OCI-LY7 (cell line): ENCODE measurements at regions not wholly inside any gene's neighbourhood (a gene's known extent, or its start where the extent isn't known, plus 50 kb on each side); places are given as distances from the start of the nearest gene placed in this dataset.
"Not testable (repeated sequence)": the region's sequence is repeated elsewhere in the genome, so short reads cannot be mapped to it uniquely, and the experiment has no call there.

Source experiments
- BruUV-seq: library from RNA; stranded (reverse); fragments of 400-500 nt; replicated peaks from 2 replicates; lab custom pipeline; 2021; lab: Mats Ljungman, UMichigan
- CTCF ChIA-PET: fragments of 300-600 bp; sonication (Branson Sonifier 250); formaldehyde crosslinking; loops from one replicate; lab custom pipeline; 2022; ENCODE audit warnings: antibody characterized with exemption; ENCODE audit not compliant: unreplicated experiment; lab: Charles Lee
- POLR2A ChIA-PET: fragments of 300-600 bp; sonication (Branson Sonifier 250); formaldehyde crosslinking; loops from one replicate; lab custom pipeline; 2022; ENCODE audit warnings: antibody characterized with exemption; lab: Charles Lee
- DNase-seq: peaks from one replicate; pipeline ENCODE4 v3.0.0-alpha.2; 2015; ENCODE audit warnings: low spot score
- H2AFZ ChIP-seq: fragments of 200-600 bp; sonication (generic), shearing (Covaris generic); 2 replicates; pipeline ENCODE4 v1.6.1; 2014; ENCODE audit warnings: mild to moderate bottlenecking, antibody characterized with exemption, low read length, moderate library complexity
- H3K27ac ChIP-seq: fragments of 200-600 bp; sonication (generic); 2 replicates; pipeline ENCODE4 v1.5.1; 2014; ENCODE audit warnings: mixed run types, low read depth, mild to moderate bottlenecking, moderate library complexity, low read length, inconsistent platforms; ENCODE audit not compliant: poor library complexity, severe bottlenecking
- H3K36me3 ChIP-seq: fragments of 200-600 bp; sonication (generic); 2 replicates; pipeline ENCODE4 v1.6.1; 2014; ENCODE audit warnings: mild to moderate bottlenecking, antibody characterized with exemption, low read length, moderate library complexity, mixed read lengths; ENCODE audit not compliant: insufficient read depth
- H3K4me1 ChIP-seq: fragments of 200-600 bp; sonication (generic); 2 replicates; pipeline ENCODE4 v1.5.1; 2014; ENCODE audit warnings: mild to moderate bottlenecking, low read length; ENCODE audit not compliant: insufficient read depth, poor library complexity, severe bottlenecking
- H3K4me2 ChIP-seq: fragments of 200-600 bp; sonication (generic); 2 replicates; pipeline ENCODE4 v1.6.1; 2014; ENCODE audit warnings: mild to moderate bottlenecking, low read length
- H3K4me3 ChIP-seq: fragments of 200-600 bp; sonication (generic); 2 replicates; pipeline ENCODE4 v1.5.1; 2014; ENCODE audit warnings: mild to moderate bottlenecking, low read depth, low read length; ENCODE audit not compliant: poor library complexity, severe bottlenecking
- H3K79me2 ChIP-seq: fragments of 200-600 bp; sonication (generic); 2 replicates; pipeline ENCODE4 v1.6.1; 2016; ENCODE audit warnings: low read depth, mild to moderate bottlenecking, low read length, moderate library complexity, mixed read lengths; ENCODE audit not compliant: insufficient read depth
- H3K9me2 ChIP-seq: fragments of 200-600 bp; sonication (generic); 2 replicates; pipeline ENCODE4 v1.6.1; 2016; ENCODE audit warnings: mild to moderate bottlenecking, low read length, mixed read lengths; ENCODE audit not compliant: insufficient read depth
- H3K9me3 ChIP-seq: fragments of 200-600 bp; sonication (generic); 2 replicates; pipeline ENCODE4 v1.6.1; 2014; ENCODE audit warnings: mild to moderate bottlenecking, mixed run types, low read length, mixed read lengths
- H4K20me1 ChIP-seq: fragments of 200-600 bp; sonication (generic); 2 replicates; pipeline ENCODE4 v1.6.1; 2014; ENCODE audit warnings: mild to moderate bottlenecking, antibody characterized with exemption, low read length, moderate library complexity, mixed read lengths; ENCODE audit not compliant: insufficient read depth
- CTCF ChIP-seq: fragments of 200-600 bp; sonication (generic); conservative IDR thresholded peaks from 2 replicates; pipeline ENCODE4 v1.5.1; 2014; ENCODE audit warnings: mild to moderate bottlenecking, antibody characterized with exemption, low read length, moderate library complexity, mixed read lengths
- EZH2phosphoT487 ChIP-seq: fragments of 200-600 bp; sonication (generic); IDR thresholded peaks from 2 replicates; pipeline ENCODE4 v1.6.1; 2018; ENCODE audit warnings: low read depth, borderline replicate concordance, mild to moderate bottlenecking, mixed run types, antibody characterized with exemption, low read length, moderate library complexity, mixed read lengths
- intact Hi-C: fragments of 100-400 bp; cut with micrococcal nuclease; formaldehyde crosslinking; loops from one replicate; pipeline ENCODE4 v1.10.0; 2022; ENCODE audit not compliant: unreplicated experiment

GRCh38 chr13:76667551-76667950, 218.7 kb downstream of the KCTD12 start:
- no peaks in the 10 kb centered on the region for H4K20me1 ChIP-seq
- H3K9me3 ChIP-seq = no peaks in the 10 kb centered on the region
- no peak overlapping the region for H2AFZ ChIP-seq
- no peak overlapping the region for H3K27ac ChIP-seq
- BruUV-seq = no TSS peak
- no peaks in the 10 kb centered on the region for H3K9me2 ChIP-seq
- intact Hi-C loops = no loop called here
- CTCF ChIA-PET = no interaction called here
- no peaks in the 10 kb centered on the region for H3K4me1 ChIP-seq
- no peak for DNase-seq
- POLR2A ChIA-PET = no interaction called here
- H3K79me2 ChIP-seq = no peaks in the 10 kb centered on the region
- no peaks in the 10 kb centered on the region for H3K36me3 ChIP-seq
- no peak overlapping the region for H3K4me3 ChIP-seq
- H3K4me2 ChIP-seq = no peak overlapping the region
- no peak for TF ChIP-seq EZH2phosphoT487
- TF ChIP-seq CTCF = no peak

- TF ChIP-seq EZH2phosphoT487 (no peak), CTCF (no peak)
- H3K4me3 ChIP-seq = no peak overlapping the region
- no peaks in the 10 kb centered on the region for H3K4me1 ChIP-seq
- H3K9me2 ChIP-seq = no peaks in the 10 kb centered on the region
- no peak overlapping the region for H2AFZ ChIP-seq
- no peaks in the 10 kb centered on the region for H3K79me2 ChIP-seq
- no peak overlapping the region for H3K27ac ChIP-seq
- no peak overlapping the region for H3K4me2 ChIP-seq
- no TSS peak for BruUV-seq
- H4K20me1 ChIP-seq = no peaks in the 10 kb centered on the region
- ChIA-PET CTCF (no interaction called here), POLR2A (interaction anchor here (0.8 to 1.3 kb wide), 3 partner anchors 12 to 338 kb away, joined by 3 read pairs; no protein-coding TSS in a partner anchor)
- intact Hi-C loops = no loop called here
- no peaks in the 10 kb centered on the region for H3K9me3 ChIP-seq
- no peaks in the 10 kb centered on the region for H3K36me3 ChIP-seq
- no peak for DNase-seq
Observed at GRCh38 chr13:76663592-76664335, 222.4 kb downstream of the KCTD12 start.

- intact Hi-C loops, CTCF ChIA-PET: not testable (repeated sequence)
Observed at GRCh38 chr13:76659074-76659473, 227.1 kb downstream of the KCTD12 start.

More at GRCh38 chr13:76659074-76659473, 227.1 kb downstream of the KCTD12 start:
- not testable (repeated sequence) for H3K9me2 ChIP-seq, H2AFZ ChIP-seq, BruUV-seq, H3K4me1 ChIP-seq, H3K79me2 ChIP-seq, DNase-seq, H3K4me2 ChIP-seq, H3K4me3 ChIP-seq, H3K27ac ChIP-seq, H3K9me3 ChIP-seq, H4K20me1 ChIP-seq, H3K36me3 ChIP-seq
- POLR2A ChIA-PET = interaction anchor here (0.6 to 0.9 kb wide), 2 partner anchors 14 to 722 kb away, joined by 3 read pairs; no protein-coding TSS in a partner anchor
